Femur (tissue), 1 donor: ENCODE measurements at regions not wholly inside any gene's neighbourhood (a gene's known extent, or its start where the extent isn't known, plus 50 kb on each side); places are given as distances from the start of the nearest gene placed in this dataset.
"Not testable (repeated sequence)": the region's sequence is repeated elsewhere in the genome, so short reads cannot be mapped to it uniquely, and the experiment has no call there.

ENCODE experiments used
- DNase-seq: peaks from one replicate; pipeline ENCODE4 v3.0.0-alpha.2; 2017

DNA sequence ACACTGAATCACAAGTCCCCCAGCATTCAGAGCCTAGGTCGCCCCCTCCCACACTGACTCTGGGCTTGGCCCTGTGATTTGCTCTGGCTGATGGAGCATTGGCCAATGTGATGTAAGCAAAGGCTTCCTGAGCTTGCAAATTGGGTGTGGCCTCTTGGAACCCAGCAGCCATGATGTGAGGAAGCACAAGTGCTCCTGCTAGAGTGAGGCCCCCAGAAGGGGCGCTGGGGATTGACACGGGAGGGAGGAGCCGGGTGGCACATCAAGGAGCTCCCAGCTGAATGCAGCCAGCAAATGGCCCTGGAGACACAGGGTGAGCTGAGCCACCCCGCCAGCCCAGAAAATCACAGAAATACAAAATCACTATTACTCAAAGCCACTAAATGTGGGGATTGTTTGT is 308.5 kb downstream of the C16orf95 start:
- no peak for DNase-seq

DNA sequence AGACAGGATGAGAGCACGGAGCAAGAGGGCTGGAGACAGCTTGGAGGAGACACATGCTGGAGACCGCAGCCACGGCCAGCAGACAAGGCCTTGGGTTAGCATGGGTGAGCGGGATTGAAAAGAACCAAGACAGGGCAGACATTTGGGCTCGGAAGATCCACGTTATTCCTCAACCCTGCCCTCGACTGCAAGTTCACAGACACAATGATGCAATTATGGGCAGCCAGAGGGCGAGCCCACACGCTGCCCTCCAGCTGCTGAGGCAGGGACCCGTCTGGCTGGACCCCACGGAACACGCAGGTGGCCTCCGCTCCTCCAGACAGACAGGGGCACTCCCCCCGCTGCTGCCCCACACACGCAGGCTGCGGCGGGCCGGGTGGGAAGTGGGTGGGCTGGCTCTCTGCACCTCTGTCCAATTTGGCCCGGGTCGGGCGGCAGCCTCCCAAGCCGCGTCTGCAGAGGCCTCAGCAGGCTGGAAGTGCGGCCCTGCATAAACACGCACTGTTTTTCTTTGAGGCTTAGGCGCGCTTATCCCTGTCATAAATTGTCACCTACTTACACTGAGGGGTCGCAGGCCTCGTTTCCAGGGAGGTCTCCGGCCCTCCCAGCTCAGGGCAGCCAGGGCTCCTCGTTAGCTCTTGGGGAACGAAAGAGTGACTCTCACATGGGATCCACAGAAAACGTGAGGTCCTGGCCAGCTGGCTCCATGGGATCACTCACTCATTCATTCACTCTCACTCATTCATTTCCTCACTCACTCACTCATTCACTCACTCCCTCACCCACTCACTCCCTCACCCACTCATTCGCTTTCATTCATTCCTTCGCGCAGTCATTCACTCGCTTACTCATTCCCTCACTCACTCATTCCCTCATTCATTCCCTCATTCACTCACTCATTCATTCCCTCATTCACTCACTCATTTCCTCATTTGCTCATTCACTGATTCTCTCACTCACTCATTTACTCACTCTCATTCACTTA is 303.9 kb downstream of the C16orf95 start:
- DNase-seq, result peak; percentile 69

DNA sequence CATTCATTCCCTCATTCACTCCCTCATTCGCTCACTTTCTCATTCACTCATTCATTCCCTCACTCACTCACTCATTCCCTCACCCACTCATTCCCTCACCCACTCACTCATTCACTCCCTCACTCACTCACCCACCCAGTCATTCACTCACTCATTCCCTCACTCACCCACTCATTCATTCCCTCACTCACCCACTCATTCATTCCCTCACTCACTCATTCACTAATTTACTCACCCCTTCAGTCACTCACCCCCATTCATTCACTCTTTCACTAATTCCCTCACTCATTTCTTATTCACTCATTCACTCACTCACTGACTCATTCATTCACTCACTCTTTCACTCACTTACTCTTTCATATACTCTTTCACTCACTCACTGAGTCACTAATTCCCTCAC is 303.1 kb downstream of the C16orf95 start:
- DNase-seq, result no peak

DNA sequence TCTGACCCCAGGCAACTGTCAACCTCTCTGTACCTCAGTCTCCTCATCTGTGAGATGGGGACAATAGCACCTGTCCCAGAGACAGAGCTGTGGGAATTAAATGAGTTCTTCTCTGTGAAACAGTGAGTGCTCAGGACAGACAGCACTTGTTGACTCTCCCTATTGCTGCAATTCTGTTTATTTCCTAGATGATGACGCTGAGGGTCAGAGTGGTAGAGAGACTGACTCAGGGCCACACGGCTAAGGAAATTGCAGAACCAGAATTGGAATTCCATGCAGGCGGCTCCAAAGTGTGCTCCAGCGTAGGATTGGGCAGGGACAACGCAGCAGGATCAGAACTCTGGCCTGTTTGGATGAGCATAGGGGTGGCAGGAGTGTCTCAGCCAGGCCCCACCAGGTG is 302.2 kb downstream of the C16orf95 start:
- no peak for DNase-seq

DNA sequence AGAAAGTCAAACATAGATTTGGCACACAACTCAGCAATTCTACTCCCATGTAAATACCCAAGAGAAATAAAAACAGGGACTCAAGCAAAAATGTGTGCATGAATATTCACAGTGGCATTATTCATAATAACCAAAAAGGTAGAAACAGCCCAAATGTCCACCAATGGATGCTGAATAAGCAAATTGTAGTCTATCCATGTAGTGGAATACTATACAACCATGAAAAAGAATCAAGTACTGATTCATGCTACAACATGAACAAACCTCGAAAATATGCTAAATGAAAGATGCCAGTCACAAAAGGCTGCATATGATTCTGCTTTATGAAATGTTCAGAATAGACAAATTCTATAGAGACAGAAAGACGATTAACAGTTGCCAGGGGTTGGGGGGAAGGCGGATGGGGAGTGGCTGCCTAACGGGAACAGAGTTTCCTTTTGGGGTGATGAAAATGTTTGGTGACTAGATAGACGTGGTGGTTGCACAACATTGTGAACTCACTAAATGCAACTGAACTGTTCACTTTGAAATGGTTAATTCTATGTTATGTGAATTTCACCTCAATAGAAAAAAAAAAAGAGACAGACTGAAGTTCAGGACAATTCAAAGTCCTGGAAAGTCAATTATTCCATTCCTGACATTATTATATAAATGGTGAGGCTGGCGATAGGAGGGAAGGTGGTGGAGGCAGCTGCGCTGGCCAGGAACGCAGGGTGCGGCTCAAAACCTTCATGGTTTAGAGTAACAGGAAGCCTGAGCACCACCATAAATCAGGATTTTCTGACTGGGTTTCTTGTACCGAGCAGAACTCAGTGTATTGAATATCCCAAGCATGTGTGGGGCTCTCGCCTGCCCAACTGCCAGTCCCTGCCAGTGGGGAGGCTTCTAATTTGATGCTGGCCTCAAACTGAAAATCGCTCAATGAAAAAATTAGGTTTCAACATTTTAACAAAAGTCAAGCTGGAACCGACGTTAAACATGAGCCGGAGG is 300.9 kb downstream of the C16orf95 start:
- DNase-seq, result peak; percentile 56

DNA sequence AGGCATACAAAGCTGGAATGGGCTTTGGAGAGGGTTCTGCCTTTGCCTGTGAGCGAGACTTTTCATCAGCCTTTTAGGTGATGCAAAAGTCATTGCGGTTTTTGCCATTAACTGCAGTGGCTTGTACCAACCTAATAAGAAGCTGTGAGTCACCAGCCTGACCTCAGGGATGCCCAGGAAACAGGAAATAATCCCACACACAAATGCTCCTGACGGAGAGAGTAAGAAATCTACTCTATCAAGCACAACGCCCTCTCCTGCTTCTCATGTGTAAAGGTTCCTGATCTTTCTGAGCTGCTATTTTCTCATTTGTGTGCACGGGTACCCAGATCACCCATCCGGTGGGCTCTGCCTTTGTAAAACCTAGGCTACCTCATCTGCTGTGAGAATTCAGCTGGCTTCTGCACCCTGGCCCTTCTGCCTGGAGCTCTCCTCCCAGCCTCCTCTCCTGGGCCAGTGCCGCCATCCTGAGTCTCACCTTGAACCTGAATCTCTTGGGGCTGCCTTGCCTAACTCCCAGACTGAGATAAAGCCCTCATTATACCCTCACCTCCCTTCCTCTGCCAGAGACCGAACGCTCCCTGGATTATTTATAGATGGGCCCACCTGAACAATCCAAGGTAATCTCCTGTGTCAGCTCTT is 299.7 kb downstream of the C16orf95 start:
- DNase-seq, result no peak

DNA sequence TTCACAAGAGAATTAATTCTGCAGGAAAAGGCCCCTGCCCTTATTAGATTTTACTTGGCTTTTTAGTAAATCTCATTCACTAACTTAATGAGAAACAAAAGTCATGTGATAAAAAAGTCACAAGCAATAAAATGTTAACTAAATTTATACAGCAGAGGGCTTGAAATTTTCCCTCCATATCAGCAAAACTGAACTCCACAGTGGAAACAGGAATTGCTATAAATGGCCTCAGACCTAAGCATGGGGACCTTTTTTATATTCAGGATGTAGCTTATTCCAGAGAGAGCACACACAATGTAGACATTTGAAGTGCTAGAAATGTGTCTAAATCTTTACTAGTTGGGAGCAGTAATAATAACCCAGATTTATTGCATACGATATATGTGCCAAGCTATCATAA is 291.5 kb downstream of the C16orf95 start:
- DNase-seq, result no peak

DNA sequence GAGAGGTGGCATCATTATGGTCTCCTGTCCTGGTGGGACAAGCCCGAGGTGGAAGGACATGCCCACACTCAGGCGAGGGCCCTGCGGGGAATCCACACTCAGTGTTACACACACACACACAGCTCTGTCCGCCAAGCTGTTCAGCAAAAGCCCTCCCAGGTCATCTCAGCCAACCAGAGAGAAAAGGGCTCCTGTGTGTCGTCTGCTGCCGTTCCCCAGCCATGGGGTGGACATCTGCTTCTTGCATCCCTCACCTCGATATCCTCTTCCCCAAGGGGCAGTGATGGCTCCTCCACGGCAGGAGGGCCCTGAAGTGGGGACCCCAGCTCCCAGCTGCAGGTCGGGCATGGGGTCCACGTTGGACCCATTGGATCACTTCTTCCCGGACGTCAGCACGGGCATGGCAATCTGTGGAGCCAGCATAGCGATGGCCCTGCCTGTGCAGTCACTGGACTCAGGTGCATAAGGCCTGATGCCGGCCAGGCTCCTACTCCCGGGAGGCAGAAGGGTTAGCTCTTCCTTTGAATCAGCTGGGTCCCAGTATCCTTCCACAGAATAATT is 290.1 kb downstream of the C16orf95 start:
- DNase-seq, result no peak

DNA sequence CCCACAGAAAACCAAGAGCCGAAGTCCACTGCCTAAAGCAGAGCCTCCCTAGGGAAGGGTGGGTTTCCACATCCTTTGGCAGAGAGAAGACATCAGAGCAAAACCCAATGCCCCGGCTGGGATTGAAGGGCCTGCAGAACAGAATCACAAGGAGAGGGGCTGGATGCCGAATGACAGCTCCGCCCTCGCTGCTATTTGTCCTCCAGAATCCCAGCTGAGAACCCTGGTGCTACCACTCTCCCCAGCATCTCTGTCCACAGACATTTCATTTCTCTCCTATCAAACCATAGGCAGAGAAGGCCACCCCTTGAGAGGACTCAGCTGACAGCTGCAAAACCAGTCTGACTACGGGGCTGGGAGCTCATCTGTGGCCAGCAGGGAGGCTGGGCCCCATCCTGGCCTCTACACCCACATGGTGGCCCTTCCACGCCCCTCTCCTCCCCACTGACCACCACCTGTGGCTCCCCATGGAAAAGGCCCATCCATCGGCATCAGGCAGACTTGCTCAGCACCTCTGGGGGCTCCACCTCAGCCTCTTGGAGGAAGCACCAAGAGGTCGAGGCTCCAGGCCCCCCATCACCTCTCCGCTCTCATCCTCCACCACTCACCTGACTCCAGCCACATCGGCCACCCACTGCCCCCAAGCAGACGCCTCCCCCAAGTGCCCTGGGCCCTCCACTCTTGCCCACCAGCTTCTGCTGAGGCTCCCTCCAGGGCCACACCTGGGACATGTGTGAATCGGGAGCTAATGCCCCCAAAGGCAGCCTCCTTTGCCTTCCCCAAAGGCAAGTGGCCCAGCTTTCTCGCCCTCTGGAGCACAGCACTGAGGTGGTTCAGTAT is 288.5 kb downstream of the C16orf95 start:
- no peak for DNase-seq

DNA sequence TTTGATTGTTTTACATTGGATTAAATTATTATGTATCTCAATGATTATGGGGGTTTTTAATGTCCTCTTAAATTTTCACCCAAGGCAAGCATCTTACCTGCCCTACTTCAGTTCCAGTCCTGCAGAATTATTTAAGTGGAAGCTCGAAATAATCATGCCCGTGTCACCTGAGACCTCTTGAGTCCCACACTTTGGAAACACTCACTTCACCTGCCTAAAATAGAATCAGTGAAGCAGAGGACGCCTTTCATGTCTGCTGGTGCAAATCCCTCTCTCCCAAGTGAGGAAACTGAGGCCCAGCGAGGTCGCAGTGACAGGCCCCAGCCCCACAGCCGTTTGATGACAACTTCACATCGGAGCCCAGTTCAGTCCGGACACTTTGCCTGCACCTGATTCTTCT is 284.6 kb downstream of the C16orf95 start:
- DNase-seq, result no peak

DNA sequence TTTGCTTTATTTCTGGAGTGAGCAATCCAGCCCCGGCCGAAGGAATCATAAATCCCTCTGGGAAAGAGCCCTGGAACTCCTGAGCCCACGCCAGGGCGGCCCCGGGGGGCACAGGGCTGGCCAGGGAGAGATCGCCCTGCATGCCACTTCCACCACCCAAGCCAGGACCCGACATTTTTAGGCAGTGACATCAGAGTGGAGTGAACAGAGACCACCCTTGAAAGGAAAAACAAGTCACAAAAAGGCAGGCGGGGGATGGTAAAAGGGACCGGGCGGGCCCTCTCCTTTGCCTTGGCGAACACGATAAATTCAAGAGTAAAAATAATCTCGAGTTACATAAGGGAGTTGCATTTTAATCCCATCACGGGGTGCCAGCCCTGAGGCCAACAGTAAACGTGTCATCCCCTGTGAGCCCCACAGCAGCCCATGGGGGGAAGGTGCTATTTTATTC is 284.1 kb downstream of the C16orf95 start:
- DNase-seq, result no peak

DNA sequence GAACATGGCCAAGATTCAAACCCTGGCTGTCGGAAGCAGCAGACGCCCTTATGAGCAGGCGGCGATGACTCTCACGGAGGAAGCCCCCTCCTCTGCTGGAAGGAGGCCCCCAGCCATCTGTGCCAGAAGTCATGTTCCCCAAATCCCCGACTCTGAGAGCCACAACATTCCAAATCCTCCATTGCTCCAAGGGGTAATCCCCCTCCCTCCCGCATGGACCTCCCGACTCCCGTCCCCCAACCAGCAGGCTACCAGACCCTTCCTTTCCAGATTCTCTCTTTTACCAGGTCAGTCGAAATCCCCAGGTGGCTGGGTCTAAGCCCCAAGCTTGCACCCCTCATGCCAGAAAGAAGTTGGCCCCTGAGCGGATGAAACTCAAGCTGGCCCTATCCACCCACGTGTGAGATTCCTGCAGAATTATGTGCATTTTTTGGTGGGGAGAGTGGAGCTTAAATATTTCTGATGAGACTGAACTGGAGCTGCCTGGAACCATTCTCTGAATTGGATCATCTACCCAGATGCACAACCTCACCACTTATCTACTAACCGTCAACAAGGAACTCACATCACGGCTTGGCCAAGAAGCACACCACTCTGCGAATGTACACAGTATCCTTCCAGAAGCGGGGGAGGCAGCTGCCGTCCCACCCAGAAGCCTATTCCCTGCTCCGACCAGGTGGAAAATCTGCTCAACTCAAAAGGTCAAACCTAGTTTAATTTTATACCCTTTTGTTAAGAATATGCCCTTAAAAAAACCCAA is 283.5 kb downstream of the C16orf95 start:
- no peak for DNase-seq

DNA sequence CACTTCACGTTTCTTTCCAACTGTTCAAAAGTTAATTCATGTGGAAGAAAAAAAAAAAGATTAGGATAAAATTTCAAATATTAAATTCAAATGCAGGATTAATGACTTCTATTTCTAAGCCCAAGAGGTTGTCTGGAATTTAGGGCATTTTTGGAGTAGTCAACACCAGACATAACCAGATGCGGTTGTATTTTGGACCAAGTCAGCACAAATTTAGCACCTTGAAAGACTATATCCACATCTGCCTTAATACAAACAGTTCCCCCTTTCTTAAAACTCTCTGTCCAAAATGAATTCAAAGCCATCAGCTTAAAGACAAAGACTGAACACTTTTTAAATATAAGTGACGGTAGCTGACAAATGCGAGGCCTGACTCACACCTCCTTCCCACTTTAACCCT is 282.9 kb downstream of the C16orf95 start:
- no peak for DNase-seq

DNA sequence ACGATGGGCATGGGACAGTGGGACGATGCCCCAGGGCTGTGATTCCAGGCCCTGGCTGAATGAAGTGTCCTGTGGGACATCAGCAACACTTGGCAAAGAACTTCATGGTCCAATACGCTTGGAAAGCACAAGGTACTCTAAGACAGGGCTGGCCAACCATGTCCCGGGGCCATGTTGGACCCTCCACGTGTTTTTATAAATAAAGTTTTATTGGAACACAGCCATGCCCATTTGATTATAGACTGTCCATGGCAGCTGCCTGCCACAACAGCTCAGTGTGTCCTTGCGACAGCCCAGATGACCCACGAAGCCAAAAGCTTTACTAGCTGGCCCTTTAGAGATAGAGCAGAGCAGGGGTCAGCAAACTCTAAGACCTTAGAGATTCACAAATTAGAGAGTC is 282.1 kb downstream of the C16orf95 start:
- no peak for DNase-seq

DNA sequence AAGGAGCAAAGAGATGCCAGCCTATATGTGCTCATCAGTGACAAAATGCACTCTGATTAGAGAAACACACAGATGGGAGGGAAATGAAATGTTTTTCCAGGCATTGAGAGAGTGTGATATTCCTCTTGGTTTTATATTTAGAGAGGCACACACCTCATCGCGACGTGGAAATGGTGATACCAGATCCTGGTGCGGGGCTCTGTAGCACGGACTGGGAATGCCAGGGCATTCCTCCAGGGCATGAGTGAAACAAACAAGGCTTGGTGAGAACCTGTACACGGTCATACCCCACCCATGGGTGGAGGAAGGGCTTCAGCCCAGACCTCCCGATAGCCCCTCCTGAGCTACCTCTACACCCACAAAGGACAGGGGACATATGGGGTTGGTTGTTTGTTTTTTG is 280.2 kb downstream of the C16orf95 start:
- no peak for DNase-seq

DNA sequence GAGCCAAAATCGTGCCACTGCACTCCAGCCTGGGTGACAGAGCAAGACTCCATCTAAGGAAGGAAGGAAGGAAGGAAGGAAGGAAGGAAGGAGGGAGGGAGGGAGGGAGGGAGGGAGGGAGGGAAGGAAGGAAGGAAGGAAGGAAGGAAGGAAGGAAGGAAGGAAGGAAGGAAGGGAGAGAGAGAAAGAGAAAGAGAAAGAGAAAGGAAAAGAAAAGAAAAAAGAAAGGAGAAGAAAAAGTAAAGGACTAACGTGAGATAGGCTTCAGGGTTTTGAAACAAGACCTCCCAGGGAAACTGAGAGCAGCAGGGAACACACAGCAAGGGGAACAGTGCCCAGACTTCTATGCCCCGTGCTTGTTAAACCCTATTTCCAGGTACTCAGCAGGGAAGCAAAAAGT is 278.7 kb downstream of the C16orf95 start:
- DNase-seq, result not testable (repeated sequence)

DNA sequence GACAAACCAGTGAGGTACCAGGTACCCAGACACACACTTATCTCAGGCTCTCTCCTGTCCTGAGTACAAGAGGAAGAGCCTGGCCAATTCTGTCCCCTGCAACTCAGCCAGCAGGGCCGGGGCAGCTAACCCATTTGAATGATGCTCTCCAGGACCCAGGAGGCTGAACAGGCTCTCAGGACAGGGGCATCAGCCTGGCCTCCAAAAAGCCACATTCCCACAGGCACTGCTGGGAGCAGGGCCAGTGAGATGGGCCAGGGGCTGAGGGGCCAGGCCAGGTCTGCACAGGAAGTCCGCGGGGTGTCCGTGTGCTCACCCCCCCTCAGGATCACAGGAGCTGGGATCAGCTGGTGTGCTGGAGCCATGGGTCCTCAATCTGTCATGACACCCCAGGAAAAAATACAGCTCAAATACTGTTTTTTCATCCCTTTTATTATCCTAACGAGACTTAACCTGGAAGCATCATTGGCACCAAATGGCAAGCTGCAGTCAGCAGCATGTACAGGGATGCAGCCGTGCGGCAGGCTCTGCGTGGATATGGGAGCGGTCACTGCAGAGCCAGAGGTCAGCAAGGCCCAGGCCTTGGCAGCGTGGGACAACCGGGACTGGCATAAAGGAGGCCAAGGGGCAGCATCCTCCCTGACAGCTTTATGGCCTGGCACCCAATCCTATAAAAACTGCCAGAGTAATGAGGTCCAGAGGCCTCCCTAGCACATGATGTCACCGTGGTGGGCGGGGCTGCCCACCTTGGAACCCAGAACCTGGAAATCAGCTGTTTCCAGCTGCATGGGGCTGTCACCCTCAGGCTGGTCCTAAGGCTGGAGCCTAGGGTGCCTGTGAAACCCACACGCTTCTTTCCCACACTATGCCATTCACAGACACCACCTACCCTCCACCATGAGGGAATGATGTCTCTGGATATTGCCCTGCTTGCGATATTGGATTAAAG is 276.7 kb downstream of the C16orf95 start:
- no peak for DNase-seq

DNA sequence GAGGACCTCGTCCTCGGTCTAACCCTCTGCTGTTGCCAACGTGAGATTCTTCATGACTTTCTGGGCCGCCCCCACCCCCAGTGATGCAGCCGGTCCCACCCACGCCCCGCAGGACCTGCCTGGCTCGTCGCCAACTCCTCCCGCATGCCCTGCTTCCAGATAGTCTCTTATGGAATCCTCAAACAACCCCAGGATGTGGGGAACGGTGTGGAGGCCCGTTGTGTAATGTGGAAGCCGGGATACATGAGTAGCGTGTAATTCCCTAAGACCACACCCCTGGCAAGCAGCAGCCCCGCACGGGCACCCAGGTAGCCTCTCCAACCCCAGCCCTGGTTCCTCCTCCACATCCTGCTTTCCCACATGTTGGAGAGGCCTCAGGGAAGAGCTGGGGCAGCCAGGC is 275.9 kb downstream of the C16orf95 start:
- no peak for DNase-seq

DNA sequence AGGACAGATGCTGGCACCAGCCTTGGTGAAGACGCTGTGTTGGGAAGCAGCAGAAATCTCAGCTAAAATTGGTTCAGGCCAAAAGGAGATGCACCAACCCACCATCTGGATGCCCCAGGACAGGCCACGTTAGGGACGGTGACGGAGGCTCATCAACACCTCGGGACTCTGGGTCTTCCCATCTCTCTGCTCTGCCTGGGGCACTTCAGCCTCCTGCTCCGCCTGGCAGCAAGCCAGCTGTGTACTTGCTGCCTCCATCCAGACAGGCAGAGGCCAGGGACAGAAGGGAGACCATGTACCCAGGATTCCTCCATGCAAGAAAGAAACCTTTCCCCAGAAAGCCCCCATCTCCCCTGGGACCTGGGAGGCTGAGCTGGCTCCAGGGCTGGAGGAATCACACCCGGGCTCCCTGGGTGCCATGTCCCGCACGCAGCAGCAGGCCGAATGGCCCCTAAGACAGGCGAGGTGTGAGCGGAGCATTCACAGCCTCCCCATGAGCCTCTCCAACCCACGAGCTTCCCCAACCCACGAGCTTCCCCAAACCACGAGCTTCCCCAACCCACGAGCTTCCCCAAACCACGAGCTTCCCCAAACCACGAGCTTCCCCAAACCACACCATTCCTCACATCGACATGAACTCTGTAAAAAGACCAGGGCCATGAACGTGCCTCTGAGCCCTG is 274.5 kb downstream of the C16orf95 start:
- DNase-seq, result no peak
